ENCODE measurements at regions not wholly inside any gene's neighbourhood (a gene's known extent, or its start where the extent isn't known, plus 50 kb on each side); places are given as distances from the start of the nearest gene placed in this dataset.
"Not testable (repeated sequence)": the region's sequence is repeated elsewhere in the genome, so short reads cannot be mapped to it uniquely, and the experiment has no call there.

DNA sequence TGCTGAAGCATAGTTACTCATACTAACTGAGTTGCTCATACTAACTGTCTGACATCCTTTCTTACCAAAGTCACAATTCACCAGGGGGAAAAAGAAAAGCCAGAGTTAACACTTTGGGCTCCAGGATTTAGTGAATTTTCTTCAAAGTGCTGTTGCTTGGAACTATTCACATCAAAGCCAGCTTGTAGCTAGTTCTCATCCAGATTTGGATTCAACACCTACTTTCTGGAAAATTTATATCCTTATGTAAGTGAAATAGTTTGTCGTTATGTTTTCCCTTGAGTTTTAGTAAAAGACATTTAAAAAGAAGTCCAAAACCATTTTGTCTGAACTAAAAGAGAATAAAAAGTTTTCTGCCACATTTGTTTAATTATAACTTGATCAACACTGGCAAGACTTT lies 264.6 kb downstream of the BRINP2 start:
- DNase-seq (ENCODE audit: extremely low read depth, low read depth, low spot score): no peak

DNA sequence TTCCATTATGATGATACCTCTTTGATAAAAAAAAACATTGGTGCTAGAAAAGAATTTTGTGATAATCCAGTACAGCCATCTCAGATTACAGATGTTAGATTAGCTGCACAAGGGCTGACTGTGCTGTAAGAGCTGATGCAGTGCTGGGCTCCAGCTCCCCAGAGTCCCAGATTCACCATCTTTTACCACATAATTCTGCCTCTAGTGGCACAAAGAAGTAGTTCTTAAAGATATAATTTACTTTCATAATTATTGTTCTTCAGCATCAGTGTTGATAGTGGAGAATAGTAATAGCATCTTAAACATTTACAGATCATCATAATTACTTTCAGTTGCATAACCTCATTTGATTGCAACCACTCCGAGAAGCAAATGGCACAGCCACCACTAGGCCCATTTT lies 262.1 kb downstream of the BRINP2 start:
- no peak for DNase-seq (ENCODE audit: extremely low read depth, low read depth, low spot score)

DNA sequence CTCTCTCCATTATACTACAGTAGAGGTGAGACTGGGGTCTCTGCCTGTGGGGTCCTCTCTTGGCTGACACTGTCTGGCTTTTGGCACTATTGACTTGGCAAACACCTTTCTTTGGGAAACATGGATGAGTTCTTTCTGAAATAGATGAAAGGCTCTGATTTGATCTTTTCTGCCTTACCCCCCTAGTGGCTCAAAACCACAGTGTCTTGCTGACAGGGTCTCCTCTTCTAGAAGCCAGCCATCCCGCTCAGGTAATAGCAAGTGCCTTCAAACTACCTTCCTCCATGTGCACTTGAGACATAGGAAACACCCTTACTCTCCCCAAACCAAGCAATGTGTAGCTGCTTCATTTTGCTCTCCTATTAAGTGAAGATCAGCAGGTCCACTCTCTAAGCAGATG lies 260.4 kb downstream of the BRINP2 start:
- no peak for DNase-seq (ENCODE audit: extremely low read depth, low read depth, low spot score)

DNA sequence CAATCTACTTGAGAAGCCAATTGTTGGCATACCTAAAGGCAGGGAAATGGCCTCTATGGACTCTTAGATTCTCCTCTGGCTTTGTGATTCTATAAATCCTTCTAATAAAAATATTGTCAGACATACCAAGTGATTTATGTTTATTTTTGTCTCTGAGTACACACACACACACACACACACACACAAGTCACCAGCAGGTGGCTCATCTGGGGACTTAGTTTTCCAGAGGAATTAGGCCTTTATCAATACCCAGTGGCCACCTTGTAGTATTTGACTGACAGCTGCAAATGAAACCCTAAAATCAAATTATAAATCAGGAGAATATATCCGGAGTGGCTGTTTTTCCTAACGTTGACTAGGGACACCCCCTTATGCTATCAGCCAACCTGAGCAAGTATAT lies 258.5 kb downstream of the BRINP2 start:
- no peak for DNase-seq (ENCODE audit: extremely low read depth, low read depth, low spot score)

DNA sequence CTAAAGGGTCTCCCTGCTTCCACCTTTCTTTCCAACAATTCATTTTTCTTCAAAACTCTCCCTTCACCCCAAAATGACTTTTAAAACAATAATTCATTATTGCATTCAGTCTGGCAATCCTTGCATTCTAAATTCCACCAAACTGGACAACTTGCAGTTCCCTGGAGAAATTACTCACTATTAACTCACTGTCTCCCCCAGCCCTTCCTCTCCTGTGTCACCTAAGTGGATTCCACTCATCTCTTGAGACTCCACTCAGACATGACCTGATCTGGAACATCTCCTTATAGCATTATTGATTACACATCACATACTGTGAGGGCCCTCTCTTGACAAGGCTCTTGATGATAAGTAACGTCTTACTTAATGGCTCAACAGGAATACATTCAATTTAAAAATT lies 257.1 kb downstream of the BRINP2 start:
- DNase-seq (ENCODE audit: extremely low read depth, low read depth, low spot score): no peak

DNA sequence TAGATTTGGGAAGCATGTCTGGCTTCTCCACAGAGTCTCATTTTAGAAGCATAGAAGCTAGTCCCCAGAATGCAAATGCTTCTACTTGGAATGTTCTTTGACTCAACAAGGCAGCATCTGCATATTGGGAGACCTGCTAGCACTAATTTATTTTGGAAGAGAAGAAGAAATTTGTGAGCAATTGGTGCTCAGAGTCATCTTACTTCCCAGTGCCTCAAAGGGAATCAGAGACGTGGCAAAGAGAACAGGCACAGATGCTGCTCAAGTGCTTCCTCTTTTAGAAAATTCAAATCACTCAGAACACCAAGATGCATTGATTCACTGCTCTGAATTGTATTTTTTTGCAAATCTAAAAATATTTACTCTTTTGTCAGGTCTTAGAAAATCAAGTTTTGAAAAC lies 255.7 kb downstream of the BRINP2 start:
- DNase-seq (ENCODE audit: extremely low read depth, low read depth, low spot score): no peak

DNA sequence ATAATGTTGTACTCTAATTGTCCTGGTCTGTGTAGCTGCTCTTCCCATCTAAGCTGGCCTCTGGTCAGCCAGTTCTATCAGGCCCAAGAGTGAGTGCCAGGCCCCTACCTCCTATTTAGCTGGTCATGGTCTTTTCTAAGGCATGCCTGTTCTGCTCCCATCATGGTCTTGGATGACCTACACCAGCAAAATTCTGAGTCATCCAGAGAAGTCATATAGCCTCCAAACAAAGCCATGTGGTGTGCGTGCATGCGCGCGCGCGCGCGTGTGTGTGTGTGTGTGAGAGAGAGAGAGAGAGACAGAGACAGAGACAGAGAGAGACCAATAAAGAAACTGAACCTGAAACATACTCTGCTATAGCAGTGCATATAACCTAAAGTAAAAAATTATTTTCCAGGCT lies 254.4 kb downstream of the BRINP2 start:
- no peak for DNase-seq (ENCODE audit: extremely low read depth, low read depth, low spot score)

DNA sequence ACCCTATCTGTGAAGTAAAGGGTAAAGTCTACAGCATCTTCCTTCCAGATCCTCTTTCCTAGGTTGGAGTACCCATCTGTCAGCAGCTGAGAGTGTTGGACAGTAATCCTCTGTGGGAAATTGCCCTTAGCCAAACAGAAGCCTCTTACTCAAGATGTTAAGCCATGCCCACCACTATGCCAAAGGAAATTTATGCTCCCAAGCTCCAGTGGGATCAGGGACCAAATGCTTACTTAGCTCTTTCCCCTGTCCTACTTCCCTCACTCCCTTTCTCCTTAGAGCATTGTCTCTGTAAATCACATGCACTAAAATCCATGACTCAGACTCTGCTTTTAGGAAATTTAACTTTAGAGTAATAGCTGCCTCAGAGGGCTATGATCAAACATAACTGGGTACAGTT lies 254.0 kb downstream of the BRINP2 start:
- DNase-seq (ENCODE audit: extremely low read depth, low read depth, low spot score): no peak

DNA sequence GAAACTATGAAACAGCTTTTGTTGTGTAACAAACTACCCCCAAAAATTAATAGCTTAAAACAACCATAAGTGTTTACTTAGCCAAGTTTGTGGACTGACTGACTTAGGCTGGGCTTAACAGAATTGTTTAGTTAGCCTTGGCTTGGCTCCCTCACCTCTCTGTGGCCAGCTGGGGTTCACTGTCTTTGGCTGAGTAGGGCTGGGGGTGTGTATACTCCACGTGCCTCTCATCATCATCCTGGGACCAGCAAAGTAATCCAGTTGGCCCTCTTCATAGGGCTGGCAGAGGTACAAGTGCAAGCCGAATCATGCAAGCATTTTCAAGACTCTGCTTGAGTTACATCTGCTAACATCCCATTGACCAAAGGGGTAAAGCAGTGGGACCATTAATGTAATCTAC lies 252.3 kb downstream of the BRINP2 start:
- no peak for DNase-seq (ENCODE audit: extremely low read depth, low read depth, low spot score)

DNA sequence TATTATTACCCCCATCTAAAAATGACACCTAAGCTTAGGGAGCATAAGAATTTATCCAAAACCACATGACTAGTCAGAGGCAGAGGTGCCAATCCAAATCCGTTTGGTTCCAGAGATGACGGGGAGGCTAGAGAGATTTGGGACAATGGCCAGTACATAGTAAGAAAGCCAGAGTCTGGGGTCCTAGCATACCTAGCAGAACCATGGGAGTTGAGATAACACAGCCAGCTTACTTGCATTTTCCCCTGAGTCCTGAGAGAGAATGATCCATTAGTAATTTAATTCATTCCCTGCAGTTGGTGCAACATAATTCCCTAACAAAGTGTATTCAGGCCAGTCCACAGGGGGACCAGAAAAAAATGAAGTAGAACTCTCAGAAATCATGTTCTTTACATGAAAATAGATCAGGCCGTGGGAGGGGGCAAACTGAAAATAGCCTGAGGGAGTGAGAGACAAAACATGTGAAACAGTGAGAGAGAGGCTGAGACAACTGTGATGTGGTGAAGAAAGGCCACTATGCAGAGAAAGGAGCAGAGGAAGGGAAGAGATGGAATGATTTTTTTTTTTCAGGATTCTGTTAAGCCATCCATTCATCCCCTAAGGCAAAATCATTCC lies 243.3 kb downstream of the BRINP2 start:
- DNase-seq (ENCODE audit: extremely low read depth, low read depth, low spot score): no peak

DNA sequence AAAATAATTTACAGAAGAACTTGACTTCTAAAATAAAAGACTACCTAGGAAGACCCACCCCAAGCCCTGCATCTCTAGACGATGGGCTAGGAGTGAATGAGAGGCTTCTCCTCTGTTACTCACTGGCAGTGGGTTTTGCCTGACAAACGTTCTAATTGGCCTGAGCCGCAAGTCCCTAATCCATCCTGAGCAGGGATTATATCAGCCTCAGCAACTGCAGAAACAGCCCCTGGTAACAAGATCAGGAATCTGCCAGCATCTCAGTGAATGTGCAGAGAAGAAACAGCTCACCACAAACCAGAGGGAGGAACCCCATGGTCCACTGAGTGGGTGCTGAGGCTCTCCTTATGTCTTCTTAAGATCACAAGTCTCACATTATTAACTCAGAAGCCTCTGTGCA lies 240.6 kb downstream of the BRINP2 start:
- no peak for DNase-seq (ENCODE audit: extremely low read depth, low read depth, low spot score)

DNA sequence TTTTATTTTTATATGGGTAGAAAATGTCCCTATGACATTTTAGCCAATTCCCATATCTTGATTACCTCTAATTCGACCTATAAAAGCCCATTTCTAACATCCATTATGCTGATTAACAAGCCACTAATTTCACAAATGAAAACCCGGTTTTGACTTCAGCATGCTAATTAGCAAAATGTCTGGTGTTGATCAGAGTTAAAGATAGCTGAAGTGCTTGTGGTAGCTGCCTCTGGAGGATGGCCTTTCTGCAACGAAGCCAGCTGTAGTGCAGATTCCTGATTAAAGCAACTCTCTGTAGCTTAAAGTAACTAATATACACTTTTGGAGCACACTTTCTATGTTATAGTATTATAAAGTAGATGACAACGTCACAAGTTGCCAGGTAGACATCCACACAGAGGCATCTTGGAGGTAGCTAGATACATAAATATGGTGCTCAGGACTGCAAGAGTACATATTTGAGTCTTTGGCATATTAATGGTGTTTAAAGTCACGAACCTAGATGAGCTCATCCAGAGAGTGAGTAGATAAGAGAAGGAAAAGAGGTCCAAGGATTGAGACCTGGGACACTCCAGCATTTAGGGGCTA lies 239.5 kb downstream of the BRINP2 start:
- no peak for DNase-seq (ENCODE audit: extremely low read depth, low read depth, low spot score)

DNA sequence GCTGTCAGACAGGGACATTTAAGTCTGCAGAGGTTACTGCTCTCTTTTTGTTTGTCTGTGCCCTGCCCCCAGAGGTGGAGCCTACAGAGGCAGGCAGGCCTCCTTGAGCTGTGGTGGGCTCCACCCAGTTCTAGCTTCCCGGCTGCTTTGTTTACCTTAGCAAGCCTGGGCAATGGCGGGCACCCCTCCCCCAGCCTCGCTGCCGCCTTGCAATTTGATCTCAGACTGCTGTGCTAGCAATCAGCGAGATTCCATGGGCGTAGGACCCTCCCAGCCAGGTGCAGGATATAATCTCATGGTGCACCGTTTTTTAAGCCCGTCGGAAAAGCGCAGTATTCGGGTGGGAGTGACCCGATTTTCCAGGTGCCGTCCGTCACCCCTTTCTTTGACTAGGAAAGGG lies 235.6 kb downstream of the BRINP2 start:
- DNase-seq (ENCODE audit: extremely low read depth, low read depth, low spot score): not testable (repeated sequence)

DNA sequence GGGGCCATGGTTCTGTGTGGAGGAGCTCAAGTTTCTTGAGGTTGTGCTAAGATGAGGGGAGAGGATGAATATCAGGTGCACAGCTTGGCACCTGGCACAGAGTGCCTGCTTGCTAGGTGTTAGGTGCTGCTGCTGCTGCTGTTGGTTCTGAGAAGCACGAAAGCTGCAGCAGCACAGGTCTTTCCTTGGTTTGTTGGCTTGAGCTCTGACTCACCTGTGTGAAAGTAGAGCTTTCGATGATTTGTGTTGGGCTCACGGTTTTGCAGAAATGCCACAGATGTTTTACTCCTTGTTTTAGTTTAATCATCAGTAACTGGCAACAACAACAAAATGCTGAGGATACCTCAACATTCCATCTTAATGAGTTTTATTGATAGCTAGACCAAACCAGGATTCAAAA lies 221.6 kb downstream of the BRINP2 start:
- no peak for DNase-seq (ENCODE audit: extremely low read depth, low read depth, low spot score)

DNA sequence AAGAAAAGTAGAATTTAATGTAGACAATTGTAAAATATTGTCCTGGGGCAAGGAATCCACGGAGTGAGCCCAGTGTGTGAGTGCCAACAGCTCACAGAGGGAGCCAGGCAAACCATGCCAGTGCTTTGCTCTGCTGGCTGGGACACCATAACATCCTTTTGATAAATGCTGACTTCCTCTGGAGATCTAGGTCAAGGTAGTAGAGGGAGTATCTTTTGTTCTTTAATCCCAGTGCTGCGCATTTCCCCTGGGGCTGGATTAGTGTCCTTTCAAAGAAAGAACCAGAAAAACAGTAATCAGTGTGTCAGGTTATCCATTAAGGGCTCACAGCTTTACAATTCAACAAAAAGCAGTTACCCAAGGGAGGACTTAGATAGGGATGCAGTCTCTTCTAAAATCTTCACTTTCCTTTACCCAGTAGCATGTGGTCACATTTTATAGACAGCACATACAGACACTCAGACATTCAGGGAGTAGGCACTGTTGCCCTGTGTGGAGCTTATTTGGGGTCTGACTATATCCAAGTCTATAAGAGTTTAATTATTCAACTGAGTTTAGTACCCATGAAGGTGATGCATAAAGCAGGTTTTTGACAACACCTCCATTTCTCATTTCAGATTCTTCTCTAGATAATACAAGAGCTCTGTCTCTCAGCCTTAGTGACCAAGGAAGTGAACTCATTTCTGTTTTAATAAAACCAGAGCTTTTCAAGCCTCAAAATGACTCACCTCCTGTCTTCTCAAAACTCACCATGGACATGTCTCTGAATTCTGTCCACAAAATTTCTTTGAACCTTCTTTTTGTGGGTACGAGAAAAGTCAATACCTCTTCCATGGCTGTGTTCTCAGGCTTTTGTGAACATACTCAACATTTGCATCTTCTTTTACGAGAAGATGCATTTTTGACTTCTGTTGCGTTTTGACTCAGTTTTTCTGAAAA lies 215.3 kb downstream of the BRINP2 start:
- no peak for DNase-seq (ENCODE audit: extremely low read depth, low read depth, low spot score)

DNA sequence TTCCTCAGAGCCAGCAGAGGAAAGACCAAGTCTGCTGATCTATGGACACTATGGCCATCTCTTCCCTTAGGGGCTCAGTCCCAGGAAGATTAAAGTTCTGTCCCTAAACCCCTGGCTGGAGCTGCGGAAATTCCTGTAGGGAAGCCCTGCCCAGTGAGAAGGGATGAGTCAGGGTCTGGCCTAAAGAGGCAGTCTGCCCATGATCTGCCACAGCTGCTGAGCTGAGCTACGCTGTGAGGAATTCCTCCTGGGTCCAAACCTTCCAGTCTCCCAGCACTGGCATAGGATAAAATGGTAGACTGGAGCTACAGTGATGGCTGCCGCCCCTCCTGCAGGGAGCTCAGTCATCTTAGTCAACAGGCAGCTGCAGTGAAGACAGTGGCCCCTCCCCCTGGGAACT lies 213.7 kb downstream of the BRINP2 start:
- no peak for DNase-seq (ENCODE audit: extremely low read depth, low read depth, low spot score)

DNA sequence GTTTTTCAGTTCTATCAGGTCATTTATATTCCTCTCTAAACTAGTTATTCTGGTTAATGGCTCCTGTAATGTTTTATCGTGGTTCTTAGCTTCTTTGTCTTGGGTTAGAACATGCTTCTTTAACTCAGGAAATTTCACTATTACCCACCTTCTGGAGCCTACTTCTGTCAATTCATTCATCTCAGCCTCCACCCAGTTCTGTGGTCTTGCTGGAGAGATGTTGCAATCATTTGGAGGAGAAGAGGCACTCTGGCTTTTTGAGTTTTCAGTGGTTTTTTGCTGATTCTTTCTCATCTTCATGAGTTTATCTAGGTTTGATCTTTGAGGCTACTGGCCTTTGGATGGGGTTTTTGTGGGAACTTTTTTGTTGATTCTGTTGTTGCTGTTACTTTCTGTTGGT lies 213.0 kb downstream of the BRINP2 start:
- no peak for DNase-seq (ENCODE audit: extremely low read depth, low read depth, low spot score)

DNA sequence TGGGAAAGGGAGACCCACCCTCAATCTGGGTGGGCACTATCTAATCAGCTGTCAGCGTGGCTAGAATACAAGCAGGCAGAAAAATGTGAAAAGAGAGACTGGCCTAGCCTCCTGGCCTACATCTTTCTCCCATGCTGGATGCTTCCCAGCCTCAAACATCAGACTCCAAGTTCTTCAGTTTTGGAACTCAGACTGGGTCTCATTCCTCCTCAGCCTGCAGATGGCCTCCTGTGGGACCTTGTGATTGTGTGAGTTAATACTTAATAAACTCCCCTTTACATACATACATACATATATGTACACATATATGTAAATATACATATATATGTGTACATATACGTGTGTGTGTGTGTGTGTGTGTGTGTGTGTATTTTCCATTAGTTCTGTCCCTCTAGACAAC lies 207.1 kb downstream of the BRINP2 start:
- no peak for DNase-seq (ENCODE audit: extremely low read depth, low read depth, low spot score)

DNA sequence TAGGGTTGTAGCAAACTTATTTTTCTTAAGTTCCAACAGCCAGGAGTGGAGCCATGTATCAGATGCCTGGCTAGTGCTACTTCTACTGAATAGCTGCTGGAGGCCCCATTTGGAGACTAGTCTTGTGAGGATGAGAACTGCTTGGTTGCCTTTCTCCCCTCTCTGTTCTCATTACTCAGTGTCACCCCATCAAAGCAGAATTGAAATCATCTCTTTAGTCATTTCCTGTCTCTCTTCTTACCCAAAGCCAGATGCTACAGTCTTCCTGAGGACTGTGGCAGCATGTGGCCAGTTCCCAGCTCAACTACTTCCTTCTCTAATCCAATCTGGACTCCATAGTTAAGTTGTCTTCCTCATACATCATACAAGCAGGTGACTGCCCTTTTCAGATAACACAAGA lies 197.5 kb downstream of the BRINP2 start:
- no peak for DNase-seq (ENCODE audit: extremely low read depth, low read depth, low spot score)

DNA sequence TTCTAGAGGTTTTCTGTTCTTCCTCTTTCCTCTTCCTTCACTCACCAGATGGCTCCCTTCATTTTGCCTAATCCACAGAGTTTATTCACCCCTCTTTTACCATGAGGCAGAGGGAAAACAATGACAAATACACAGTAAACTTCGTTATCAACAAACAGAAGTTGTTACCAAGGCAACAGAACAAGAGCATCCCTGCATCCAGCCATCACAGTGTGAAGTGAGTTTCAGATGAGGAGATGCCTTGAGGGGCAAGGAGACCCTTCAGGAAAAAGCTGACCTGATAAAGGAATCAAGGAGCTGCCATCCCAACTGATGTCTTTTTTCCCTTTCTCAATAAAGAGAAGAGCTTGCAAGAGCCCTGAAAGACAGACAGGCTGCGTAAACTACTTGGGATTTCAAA lies 195.3 kb downstream of the BRINP2 start:
- DNase-seq (ENCODE audit: extremely low read depth, low read depth, low spot score): no peak

DNA sequence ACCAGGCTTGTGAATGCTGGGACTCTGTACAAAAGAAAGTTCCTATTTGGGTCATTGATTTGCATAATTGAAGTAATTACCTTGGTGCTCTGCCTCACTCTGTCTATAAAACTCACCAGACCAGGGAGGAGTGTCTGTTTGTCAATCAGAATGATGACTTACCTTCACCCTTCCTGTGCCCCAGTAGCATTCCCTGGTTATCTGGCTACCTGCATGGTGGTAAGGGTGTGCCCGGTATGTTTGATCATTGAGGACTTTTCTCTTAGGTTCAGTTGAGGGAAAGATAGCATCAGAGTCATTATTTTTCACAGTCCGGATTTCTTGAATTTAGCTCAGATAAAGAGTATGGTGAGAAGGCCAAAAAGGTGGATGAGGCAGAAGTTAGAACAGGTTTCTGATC lies 190.0 kb downstream of the BRINP2 start:
- no peak for DNase-seq (ENCODE audit: extremely low read depth, low read depth, low spot score)
